HUES48 (cell line): ENCODE measurements at regions not wholly inside any gene's neighbourhood (a gene's known extent, or its start where the extent isn't known, plus 50 kb on each side); places are given as distances from the start of the nearest gene placed in this dataset.

Experiments
- H3K27ac ChIP-seq: one replicate; pipeline ENCODE4 v1.7.0; 2013; ENCODE audit warnings: low read depth, low read length, inconsistent platforms
- H3K27me3 ChIP-seq: 2 replicates; pipeline ENCODE4 v1.6.1; 2013; ENCODE audit warnings: mild to moderate bottlenecking, low read length; ENCODE audit not compliant: control insufficient read depth, insufficient read depth
- H3K36me3 ChIP-seq: 2 replicates; pipeline ENCODE4 v1.6.1; 2013; ENCODE audit warnings: low read length; ENCODE audit not compliant: control insufficient read depth, insufficient read depth
- H3K4me1 ChIP-seq: 2 replicates; pipeline ENCODE4 v1.6.1; 2013; ENCODE audit warnings: mild to moderate bottlenecking, low read length; ENCODE audit not compliant: control insufficient read depth, insufficient read depth
- H3K4me3 ChIP-seq: 2 replicates; pipeline ENCODE4 v1.5.1; 2013; ENCODE audit warnings: mild to moderate bottlenecking, low read depth, low read length
- H3K9ac ChIP-seq: 2 replicates; pipeline ENCODE4 v1.6.1; 2013; ENCODE audit warnings: mild to moderate bottlenecking, low read depth, low read length, moderate library complexity
- H3K9me3 ChIP-seq: 2 replicates; pipeline ENCODE4 v1.6.1; 2013; ENCODE audit warnings: low read length; ENCODE audit not compliant: control insufficient read depth, insufficient read depth

GRCh38 chr2:41916177-41916576, 131.6 kb upstream of the PKDCC start:
- H3K9me3 ChIP-seq: no peaks in the 10 kb centered on the region
- no peak overlapping the region for H3K9ac ChIP-seq
- no peaks in the 10 kb centered on the region for H3K27me3 ChIP-seq
- no peaks in the 10 kb centered on the region for H3K36me3 ChIP-seq
- H3K4me1 ChIP-seq: no peaks in the 10 kb centered on the region
- no peak overlapping the region for H3K4me3 ChIP-seq
- H3K27ac ChIP-seq: no peak overlapping the region

- H3K9me3 ChIP-seq: no peaks in the 10 kb centered on the region
- no peaks in the 10 kb centered on the region for H3K36me3 ChIP-seq
- H3K27ac ChIP-seq: no peak overlapping the region
- no peak overlapping the region for H3K4me3 ChIP-seq
- no peak overlapping the region for H3K9ac ChIP-seq
- H3K4me1 ChIP-seq: no peaks in the 10 kb centered on the region
- no peaks in the 10 kb centered on the region for H3K27me3 ChIP-seq
Measured at GRCh38 chr2:41917587-41917986, 130.2 kb upstream of the PKDCC start.

GRCh38 chr2:41919135-41919534, 128.7 kb upstream of the PKDCC start:
- H3K9ac ChIP-seq: no peak overlapping the region
- H3K27ac ChIP-seq: no peak overlapping the region
- H3K4me3 ChIP-seq: no peak overlapping the region
- H3K4me1 ChIP-seq: no peaks in the 10 kb centered on the region
- no peaks in the 10 kb centered on the region for H3K9me3 ChIP-seq
- no peaks in the 10 kb centered on the region for H3K27me3 ChIP-seq
- H3K36me3 ChIP-seq: no peaks in the 10 kb centered on the region

GRCh38 chr2:41920181-41920580, 127.6 kb upstream of the PKDCC start:
- no peaks in the 10 kb centered on the region for H3K9me3 ChIP-seq
- no peak overlapping the region for H3K9ac ChIP-seq
- H3K27ac ChIP-seq: no peak overlapping the region

DNA sequence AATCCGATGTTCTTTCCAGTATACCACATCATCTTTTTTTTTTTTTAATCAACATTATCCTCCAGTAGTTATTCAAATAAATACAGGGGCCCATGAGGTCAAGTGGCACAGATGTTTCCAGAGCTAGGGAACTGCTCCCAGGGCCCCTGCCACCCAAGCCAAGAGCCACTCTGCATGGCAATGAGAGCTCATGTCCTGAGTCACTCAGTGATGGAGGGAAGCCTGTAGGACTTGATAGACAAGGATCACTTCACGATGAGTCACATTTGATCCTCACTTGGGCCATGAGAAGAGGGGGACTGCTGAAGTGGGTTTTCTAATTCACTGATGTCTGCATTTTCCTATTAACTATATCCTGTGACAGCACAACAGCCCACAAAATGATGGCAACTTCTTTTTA, 127.0 kb upstream of the PKDCC start:
- H3K27ac ChIP-seq: no peak overlapping the region
- no peaks in the 10 kb centered on the region for H3K9me3 ChIP-seq
- no peaks in the 10 kb centered on the region for H3K36me3 ChIP-seq
- H3K4me3 ChIP-seq: no peak overlapping the region
- no peaks in the 10 kb centered on the region for H3K4me1 ChIP-seq
- no peak overlapping the region for H3K9ac ChIP-seq
- H3K27me3 ChIP-seq: no peaks in the 10 kb centered on the region

More at GRCh38 chr2:41920181-41920580, 127.6 kb upstream of the PKDCC start:
- Histone ChIP-seq H3K36me3 (no peaks in the 10 kb centered on the region), H3K27me3 (no peaks in the 10 kb centered on the region), H3K4me3 (no peak overlapping the region), H3K4me1 (no peaks in the 10 kb centered on the region)

GRCh38 chr2:41922177-41922576, 125.6 kb upstream of the PKDCC start:
- no peak overlapping the region for H3K9ac ChIP-seq
- H3K36me3 ChIP-seq: no peaks in the 10 kb centered on the region
- H3K4me1 ChIP-seq: no peaks in the 10 kb centered on the region
- no peaks in the 10 kb centered on the region for H3K9me3 ChIP-seq
- H3K4me3 ChIP-seq: no peak overlapping the region
- H3K27me3 ChIP-seq: no peaks in the 10 kb centered on the region
- H3K27ac ChIP-seq: no peak overlapping the region

DNA sequence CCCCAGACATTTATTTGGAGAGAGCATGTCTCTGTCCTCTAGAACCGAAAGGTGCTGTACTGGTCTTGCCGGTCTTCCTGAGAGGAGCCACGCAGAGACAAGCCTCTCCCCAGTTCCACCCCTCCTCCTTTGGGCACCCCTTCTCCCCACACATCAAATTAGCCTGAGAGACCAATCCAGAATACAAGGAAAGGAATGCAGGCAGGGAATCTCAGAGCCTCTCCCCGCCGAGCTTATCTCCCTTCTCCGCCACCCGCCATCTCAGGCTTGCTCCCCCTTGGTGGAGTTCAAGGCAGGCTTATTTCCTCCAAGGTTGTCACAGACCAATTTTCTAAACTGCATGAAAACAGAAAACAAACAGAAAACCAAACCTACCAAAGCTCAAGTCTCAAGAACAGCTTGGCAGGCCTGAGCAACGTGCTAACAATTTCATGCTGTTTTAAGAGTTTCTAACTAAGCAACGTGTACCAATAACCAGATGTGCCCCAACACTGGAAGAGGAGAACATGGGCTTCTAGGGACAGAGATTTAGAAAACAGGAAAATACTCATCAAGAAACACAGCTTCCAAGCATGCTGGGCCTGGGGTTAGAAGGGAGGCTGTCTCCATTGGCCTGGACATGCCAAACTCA, 124.5 kb upstream of the PKDCC start:
- H3K9me3 ChIP-seq: no peaks in the 10 kb centered on the region
- H3K27ac ChIP-seq: no peak overlapping the region
- no peak overlapping the region for H3K4me3 ChIP-seq
- H3K9ac ChIP-seq: no peak overlapping the region
- no peaks in the 10 kb centered on the region for H3K27me3 ChIP-seq
- no peaks in the 10 kb centered on the region for H3K4me1 ChIP-seq
- no peaks in the 10 kb centered on the region for H3K36me3 ChIP-seq

DNA sequence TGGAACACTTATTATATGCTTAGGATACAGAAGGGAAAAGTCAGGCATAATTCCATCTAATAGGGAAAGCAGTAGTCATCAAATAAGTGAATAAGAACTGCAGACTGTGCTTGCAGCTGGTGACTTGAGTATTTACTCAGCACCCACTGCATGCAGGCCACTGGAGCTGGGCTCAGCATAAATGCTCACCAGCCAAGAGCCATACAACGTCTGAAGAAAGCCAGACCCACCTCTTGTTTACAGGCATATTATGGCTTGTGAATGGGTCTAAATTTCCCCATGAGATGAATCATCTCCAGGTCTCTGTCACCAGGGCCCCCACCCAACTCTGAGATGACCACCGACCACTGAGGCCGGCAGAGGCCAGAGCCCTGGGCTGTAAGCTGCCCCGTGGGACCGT, 123.8 kb upstream of the PKDCC start:
- H3K9ac ChIP-seq: no peak overlapping the region
- no peaks in the 10 kb centered on the region for H3K27me3 ChIP-seq
- no peak overlapping the region for H3K27ac ChIP-seq
- H3K4me3 ChIP-seq: no peak overlapping the region
- no peaks in the 10 kb centered on the region for H3K36me3 ChIP-seq
- H3K4me1 ChIP-seq: no peaks in the 10 kb centered on the region
- no peaks in the 10 kb centered on the region for H3K9me3 ChIP-seq

DNA sequence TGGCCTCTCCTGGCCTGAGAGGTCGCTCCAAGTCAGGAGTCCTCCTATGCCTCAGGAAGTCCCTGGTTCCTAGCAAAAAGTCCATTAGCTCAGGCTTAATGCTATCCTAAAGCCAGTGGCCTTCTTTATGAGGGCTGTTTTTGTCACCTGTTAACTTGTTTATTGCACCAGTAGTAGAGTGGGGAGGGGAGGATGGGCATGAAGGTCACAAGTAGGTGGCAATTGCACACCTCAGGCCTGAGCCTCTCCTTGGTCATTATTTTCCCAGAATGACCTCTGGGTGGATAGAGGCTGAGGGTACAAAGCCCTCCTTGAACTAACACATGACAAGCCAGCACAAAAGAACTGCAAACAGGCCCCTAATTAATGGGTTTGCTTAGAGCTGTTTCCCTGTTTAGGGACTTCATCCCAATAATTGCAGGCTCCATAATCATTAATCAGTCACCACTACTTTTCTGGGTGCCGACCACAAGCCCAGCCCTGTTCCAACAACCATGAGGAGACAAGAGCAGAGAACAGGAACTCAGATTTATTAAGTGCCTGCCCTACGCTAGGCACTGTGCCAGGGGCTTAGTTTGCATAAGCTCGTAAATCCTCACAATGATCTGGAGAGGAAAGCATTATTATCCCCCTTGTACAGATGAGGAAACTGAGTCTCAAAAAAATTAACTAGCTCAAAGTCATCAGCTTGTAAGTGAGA, 123.0 kb upstream of the PKDCC start:
- Histone ChIP-seq H3K36me3 (no peaks in the 10 kb centered on the region), H3K9me3 (no peaks in the 10 kb centered on the region), H3K27me3 (no peaks in the 10 kb centered on the region), H3K4me3 (no peak overlapping the region), H3K27ac (no peak overlapping the region), H3K4me1 (no peaks in the 10 kb centered on the region), H3K9ac (no peak overlapping the region)

GRCh38 chr2:41925712-41926111, 122.1 kb upstream of the PKDCC start:
- H3K27ac ChIP-seq: no peak overlapping the region

GRCh38 chr2:41926614-41927580, 120.9 kb upstream of the PKDCC start:
- H3K9me3 ChIP-seq: no peaks in the 10 kb centered on the region
- no peaks in the 10 kb centered on the region for H3K36me3 ChIP-seq
- H3K4me1 ChIP-seq: no peaks in the 10 kb centered on the region
- H3K9ac ChIP-seq: no peak overlapping the region
- H3K4me3 ChIP-seq: no peak overlapping the region
- H3K27ac ChIP-seq: no peak overlapping the region
- no peaks in the 10 kb centered on the region for H3K27me3 ChIP-seq

More at GRCh38 chr2:41925712-41926111, 122.1 kb upstream of the PKDCC start:
- Histone ChIP-seq H3K9ac (no peak overlapping the region), H3K4me1 (no peaks in the 10 kb centered on the region), H3K36me3 (no peaks in the 10 kb centered on the region), H3K4me3 (no peak overlapping the region), H3K27me3 (no peaks in the 10 kb centered on the region), H3K9me3 (no peaks in the 10 kb centered on the region)
